ENCODE measurements at regions not wholly inside any gene's neighbourhood (a gene's known extent, or its start where the extent isn't known, plus 50 kb on each side); places are given as distances from the start of the nearest gene placed in this dataset.

GRCh38 chr2:163312713-163313112 is 423.1 kb downstream of the FIGN start:
- H3K4me3 ChIP-seq (ENCODE audit: low read depth, low read length): no peak overlapping the region
- TF ChIP-seq CTCF (IDR thresholded peaks at IDR 0.05; ENCODE audit: low read depth, low read length, missing control alignments): no peak
- no peak for DNase-seq (ENCODE audit: low read depth)

GRCh38 chr2:163306647-163307046 is 429.2 kb downstream of the FIGN start:
- TF ChIP-seq CTCF (IDR thresholded peaks at IDR 0.05; ENCODE audit: low read depth, low read length, missing control alignments): no peak
- no peak for DNase-seq (ENCODE audit: low read depth)
- no peak overlapping the region for H3K4me3 ChIP-seq (ENCODE audit: low read depth, low read length)

- TF ChIP-seq CTCF (IDR thresholded peaks at IDR 0.05; ENCODE audit: low read depth, low read length, missing control alignments): no peak
- H3K4me3 ChIP-seq (ENCODE audit: low read depth, low read length): no peak overlapping the region
These were observed 433.7 kb downstream of the FIGN start for GRCh38 chr2:163302141-163302540.

GRCh38 chr2:163291790-163292189 is 444.0 kb downstream of the FIGN start:
- no peak for DNase-seq (ENCODE audit: low read depth)
- TF ChIP-seq CTCF (IDR thresholded peaks at IDR 0.05; ENCODE audit: low read depth, low read length, missing control alignments): no peak

More at GRCh38 chr2:163302141-163302540, 433.7 kb downstream of the FIGN start:
- DNase-seq (ENCODE audit: low read depth): no peak

GRCh38 chr2:163281717-163282116 is 443.1 kb upstream of the KCNH7 start:
- no peak overlapping the region for H3K4me3 ChIP-seq (ENCODE audit: low read depth, low read length)
- TF ChIP-seq CTCF (IDR thresholded peaks at IDR 0.05; ENCODE audit: low read depth, low read length, missing control alignments): no peak
- DNase-seq (ENCODE audit: low read depth): no peak

More at GRCh38 chr2:163291790-163292189, 444.0 kb downstream of the FIGN start:
- H3K4me3 ChIP-seq (ENCODE audit: low read depth, low read length): no peak overlapping the region

GRCh38 chr2:163269374-163270021 is 430.9 kb upstream of the KCNH7 start:
- no peak for TF ChIP-seq CTCF (IDR thresholded peaks at IDR 0.05; ENCODE audit: low read depth, low read length, missing control alignments)
- DNase-seq (ENCODE audit: low read depth): no peak
- H3K4me3 ChIP-seq (ENCODE audit: low read depth, low read length): no peak overlapping the region

GRCh38 chr2:163266772-163267171 is 428.2 kb upstream of the KCNH7 start:
- TF ChIP-seq CTCF (IDR thresholded peaks at IDR 0.05; ENCODE audit: low read depth, low read length, missing control alignments): no peak
- no peak overlapping the region for H3K4me3 ChIP-seq (ENCODE audit: low read depth, low read length)
- DNase-seq (ENCODE audit: low read depth): no peak
